ENCODE measurements at regions not wholly inside any gene's neighbourhood (a gene's known extent, or its start where the extent isn't known, plus 50 kb on each side); places are given as distances from the start of the nearest gene placed in this dataset.
"Not testable (repeated sequence)": the region's sequence is repeated elsewhere in the genome, so short reads cannot be mapped to it uniquely, and the experiment has no call there.

GRCh38 chr12:53872367-53872766 is 66.3 kb upstream of the HOXC13 start:
- DNase-seq = no peak

DNA sequence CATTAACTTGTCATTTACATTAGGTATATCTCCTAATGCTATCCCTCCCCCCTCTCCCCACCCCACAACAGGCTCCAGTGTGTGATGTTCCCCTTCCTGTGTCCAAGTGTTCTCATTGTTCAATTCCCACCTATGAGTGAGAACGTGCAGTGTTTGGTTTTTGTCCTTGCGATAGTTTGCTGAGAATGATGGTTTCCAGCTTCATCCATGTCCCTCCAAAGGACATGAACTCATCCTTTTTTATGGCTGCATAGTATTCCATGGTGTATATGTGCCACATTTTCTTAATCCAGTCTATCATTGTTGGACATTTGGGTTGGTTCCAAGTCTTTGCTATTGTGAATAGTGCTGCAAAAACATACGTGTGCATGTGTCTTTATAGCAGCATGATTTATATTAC is 60.7 kb upstream of the HOXC13 start:
- not testable (repeated sequence) for DNase-seq

GRCh38 chr12:53887006-53887405 is 51.6 kb upstream of the HOXC13 start:
- DNase-seq = no peak

GRCh38 chr12:53887881-53888280 is 50.8 kb upstream of the HOXC13 start:
- DNase-seq = no peak

All from hematopoietic multipotent progenitor cell treated with erythropoietin and hydrocortisone succinate and interleukin-3 and kit ligand, for 6 days (in vitro differentiated cells).